Medulla oblongata (tissue), 1 donor: ENCODE measurements at regions not wholly inside any gene's neighbourhood (a gene's known extent, or its start where the extent isn't known, plus 50 kb on each side); places are given as distances from the start of the nearest gene placed in this dataset.

Source experiments
- DNase-seq: peaks from one replicate; pipeline ENCODE4 v3.0.0-alpha.2; 2015; ENCODE audit errors: extremely low spot score

DNA sequence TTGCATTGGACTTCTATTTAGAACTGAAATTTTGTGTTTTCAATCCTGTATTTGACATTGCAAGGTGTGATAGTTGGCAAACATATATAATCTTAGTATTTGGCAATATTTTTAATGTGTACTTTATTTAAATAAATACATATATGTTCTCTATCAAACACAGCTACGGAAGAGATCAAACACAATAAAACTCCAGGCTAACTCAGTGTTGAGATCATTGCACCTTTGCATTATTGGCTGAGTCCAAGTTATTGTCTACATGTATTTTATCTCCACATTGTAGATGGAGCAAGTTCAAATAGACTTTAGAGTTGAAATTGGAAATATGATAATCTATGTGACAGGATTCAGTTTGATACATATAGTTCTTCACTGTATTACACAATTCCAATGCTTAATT is 176.7 kb downstream of the ST6GAL2 start:
- no peak for DNase-seq

DNA sequence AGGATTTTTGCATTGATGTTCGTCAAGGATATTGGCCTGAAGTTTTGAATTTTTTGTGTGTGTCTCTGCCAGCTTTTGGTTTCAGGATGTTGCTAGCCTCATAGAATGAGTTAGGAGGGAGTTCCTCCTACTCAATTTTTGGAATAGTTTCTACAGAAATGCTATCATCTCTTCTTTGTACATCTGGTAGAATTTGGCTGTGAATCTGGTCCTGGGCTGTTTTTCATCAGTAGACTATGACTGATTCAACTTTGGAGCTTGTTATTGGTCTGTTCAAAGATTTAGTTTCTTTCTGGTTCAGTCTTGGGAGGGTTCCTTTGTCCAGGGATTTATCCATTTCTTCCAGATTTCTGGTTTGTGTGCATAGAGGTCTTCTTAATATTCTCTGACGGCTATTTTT is 166.7 kb downstream of the ST6GAL2 start:
- no peak for DNase-seq

DNA sequence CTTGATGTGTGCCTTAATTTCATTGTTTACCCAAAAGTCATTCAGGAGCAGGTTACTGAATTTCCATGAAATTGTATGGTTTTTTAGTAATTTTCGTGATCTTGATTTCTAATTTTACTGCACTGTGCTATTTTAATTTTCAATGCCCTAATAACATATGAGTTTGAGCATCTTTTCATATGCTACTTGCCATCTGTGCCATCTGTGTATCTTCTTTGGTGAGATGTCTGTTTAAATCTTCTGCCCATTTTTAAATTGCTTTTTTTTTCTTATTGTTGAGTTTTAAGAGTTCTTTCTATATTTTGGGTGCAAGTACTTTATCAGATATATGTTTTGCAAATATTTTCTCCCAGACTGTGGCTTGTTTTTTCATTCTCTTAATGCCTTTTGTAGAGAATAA is 165.9 kb downstream of the ST6GAL2 start:
- DNase-seq, result no peak

DNA sequence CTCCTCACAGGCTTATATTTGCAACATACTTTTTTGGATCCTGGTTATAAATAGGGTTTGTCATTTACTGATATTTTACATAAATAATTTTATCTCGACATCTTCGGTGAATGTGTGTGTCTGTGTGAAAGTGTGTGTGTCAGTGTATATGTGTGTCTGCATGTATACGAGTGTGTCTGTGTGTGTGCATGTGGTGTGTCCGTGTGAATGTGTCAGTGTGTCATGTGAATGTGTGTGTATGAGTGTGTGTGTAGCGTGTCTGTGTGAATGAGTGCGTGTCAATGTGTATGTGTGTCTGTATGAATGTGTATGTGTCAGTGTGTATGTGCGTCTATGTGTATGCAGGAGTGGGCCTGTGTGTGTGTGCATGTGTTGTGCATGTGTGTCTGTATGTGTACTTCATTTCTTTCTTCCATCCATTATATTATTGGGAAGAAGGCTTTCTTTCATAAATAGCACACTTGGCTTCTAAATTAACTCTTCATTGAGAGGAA is 161.6 kb downstream of the ST6GAL2 start:
- DNase-seq, result no peak

DNA sequence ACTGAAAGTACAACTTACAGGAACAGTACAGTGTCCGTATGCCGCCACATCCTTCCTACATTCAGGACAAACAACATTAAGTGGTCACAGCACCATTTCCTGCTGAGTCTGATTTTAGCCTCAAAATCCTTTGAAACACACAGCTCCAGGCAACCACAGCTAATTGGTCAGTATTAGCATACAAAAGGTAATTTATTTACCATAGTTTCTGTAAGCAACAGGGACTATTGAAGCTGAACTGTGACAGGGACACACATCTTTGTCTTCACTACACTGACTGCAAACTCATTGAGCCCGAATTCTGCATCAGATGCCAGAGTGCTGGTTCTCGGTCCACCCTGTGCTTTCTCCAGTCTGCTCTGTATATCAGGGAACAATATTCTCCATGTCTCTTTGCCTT is 151.8 kb downstream of the ST6GAL2 start:
- no peak for DNase-seq

DNA sequence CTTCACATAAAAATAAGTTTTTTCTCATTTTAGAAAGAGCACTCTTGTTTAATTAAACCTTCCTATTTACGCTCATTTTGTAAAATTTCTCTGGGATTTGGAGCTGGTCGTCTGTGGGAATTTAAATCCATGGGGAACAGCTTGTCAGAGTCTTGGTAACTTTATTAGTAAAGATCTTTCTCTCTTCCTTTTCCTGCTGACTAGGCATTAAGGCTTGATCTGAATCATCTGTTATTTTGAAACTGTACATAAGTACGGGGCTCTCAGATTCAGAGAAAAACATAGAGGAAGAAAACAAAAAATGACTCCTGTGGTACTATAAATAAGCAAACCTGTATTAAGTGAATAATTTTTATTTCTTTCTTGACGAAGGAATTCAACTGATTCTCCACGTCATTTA is 150.2 kb downstream of the ST6GAL2 start:
- no peak for DNase-seq

DNA sequence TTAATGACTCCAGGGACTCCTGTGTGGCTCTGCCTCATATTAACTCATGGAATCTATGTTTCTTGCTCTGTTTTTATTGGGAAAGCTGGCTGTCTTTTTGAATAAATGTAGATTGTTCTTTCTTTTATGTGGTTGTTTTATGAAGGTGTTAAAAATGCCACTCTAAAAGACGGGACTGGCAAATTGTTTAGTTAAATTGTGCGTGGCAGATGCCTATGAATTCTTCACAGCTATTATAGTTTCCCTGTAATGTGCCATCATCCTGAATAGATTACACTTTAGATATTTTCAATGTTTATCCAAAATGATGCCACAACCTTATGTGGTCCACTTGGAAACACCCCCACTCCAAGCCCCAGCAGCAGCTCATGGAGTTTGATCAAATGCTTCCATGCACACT is 149.7 kb downstream of the ST6GAL2 start:
- no peak for DNase-seq

DNA sequence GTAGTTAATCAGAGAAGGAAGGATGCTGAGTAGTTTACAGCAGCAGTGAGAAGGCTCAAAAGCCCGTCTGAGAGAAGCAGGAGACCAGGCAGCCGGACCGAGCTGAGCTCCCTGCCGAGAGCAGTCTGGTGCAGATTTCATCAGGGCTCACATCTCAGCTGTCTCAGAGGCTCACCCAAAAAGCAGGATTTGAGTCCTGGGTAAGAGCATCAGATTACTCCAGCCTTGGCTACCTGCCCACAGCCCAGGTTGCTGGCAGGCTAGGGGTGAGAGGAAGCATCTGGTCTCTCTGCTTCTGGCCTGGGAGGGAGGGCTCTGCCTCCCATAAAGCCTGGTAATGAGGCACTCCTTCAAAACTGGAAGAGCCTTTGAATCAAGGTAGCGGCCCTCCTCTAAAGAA is 140.5 kb downstream of the ST6GAL2 start:
- DNase-seq, result peak; percentile 7

DNA sequence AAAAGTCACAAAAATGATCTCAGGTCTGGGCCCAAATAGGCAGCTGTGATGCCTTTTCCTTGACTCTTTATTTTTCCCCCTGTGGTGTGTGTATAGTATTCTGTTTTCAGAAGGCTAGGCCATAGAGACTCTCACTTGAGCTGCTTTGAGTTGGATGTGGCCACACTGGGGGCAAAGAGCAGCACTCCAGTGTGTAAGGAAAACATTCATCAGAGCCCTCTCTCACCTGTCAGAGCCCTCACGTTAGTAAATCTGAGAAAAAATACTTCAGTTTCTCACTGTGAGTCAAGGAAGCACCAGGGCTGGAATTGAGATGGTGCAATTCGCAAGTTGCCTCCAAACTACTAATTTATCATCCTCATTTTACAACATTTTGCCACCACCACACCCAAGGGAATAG is 136.1 kb downstream of the ST6GAL2 start:
- no peak for DNase-seq
